ENCODE measurements at regions not wholly inside any gene's neighbourhood (a gene's known extent, or its start where the extent isn't known, plus 50 kb on each side); places are given as distances from the start of the nearest gene placed in this dataset.

- DNase-seq: no peak
Measured at GRCh38 chr9:13524245-13524644, 244.8 kb upstream of the MPDZ start.

DNA sequence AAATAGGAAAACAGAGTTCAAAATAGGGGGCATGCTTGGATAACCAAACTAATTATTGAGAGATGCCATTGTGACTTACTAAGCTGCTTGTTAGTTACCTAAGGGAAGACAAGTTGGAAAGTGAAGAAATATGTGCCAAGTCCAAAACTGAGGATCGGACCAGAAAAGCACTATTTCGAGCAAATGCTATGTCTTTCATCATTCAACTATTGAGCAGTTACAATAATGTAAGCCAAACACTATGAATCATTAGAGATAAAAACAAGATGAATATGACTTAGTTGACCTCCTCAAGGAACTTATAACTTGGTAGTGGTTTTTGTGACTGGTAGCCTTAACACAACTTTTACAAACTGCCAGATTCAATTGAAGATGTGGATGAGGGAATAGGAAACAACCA, 240.6 kb upstream of the MPDZ start:
- no peak for DNase-seq

GRCh38 chr9:13513716-13514444, 234.4 kb upstream of the MPDZ start:
- no peak for DNase-seq

GRCh38 chr9:13513286-13513685, 233.8 kb upstream of the MPDZ start:
- no peak for DNase-seq

- no peak for DNase-seq
Measured at GRCh38 chr9:13508681-13509080, 229.2 kb upstream of the MPDZ start.

GRCh38 chr9:13508086-13508485, 228.6 kb upstream of the MPDZ start:
- DNase-seq: no peak

GRCh38 chr9:13505797-13506196, 226.3 kb upstream of the MPDZ start:
- DNase-seq: no peak

DNA sequence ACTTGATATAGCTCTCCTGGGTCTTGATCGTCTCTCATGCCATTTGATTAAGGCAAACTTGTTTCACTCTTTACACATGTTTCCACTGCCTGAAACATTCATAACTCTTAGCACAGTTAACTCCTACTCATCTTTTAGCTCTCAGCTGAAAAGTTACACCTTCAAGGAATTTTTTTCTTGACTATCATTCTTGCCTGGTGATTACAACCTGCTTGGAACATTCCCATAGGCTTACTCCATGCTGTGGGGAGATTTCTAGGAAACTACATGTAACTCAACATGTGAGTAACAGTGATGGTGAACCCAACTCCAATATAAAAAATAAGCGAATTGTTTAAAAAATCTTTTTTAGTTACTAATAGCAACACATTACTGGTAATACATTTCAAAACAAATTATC, 224.1 kb upstream of the MPDZ start:
- DNase-seq: no peak

GRCh38 chr9:13502484-13502883, 223.0 kb upstream of the MPDZ start:
- DNase-seq: no peak

- no peak for DNase-seq
Measured at GRCh38 chr9:13501018-13501417, 221.5 kb upstream of the MPDZ start.

- DNase-seq: no peak
Measured at GRCh38 chr9:13500034-13500433, 220.5 kb upstream of the MPDZ start.

- no peak for DNase-seq
Measured at GRCh38 chr9:13493697-13494096, 214.2 kb upstream of the MPDZ start.

DNA sequence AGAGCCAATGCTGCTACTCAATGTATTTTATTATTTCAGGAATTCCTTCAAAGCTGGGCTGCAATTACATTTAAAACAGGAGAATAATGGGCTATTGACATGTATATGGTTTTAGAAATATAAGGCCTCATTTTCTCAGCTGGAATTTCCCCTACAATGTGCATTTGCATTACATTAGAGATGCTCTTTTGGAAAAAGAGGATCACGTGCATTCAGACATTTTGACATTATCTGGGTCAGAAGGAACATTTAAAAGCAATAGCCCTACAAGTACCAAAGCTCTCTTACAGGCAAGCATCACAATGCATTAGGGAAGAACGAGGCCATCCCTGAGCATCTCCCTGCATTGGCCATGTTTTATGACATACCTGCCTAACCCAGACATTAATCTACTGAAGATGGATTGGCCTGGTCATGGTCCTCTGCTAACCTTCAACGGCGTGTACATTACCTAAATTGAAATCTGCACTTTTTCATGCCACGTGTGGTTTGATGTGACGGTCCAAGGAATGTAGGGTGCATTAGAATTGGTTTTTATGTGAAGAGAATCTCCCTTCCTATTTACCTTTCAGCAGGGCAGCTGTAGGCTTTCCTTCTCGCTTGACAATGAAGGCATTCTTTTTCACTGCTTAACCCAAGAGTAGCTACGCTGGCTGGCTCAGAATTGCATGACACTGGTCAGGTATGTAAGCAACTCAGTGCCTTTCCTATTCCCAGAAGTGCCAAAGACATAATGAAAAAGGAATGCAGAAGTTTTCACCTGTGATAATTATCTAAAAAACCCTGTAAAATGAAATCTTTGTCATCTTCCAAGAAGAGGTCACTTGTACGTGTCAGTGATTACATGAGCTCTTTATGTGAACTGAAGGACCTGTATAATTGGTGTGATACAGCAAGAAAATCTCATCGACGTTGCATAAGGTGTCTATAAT, 212.3 kb upstream of the MPDZ start:
- DNase-seq: no peak

- no peak for DNase-seq
Measured at GRCh38 chr9:13491138-13491492, 211.6 kb upstream of the MPDZ start.

GRCh38 chr9:13487936-13488335, 208.4 kb upstream of the MPDZ start:
- DNase-seq: no peak

GRCh38 chr9:13487498-13487897, 208.0 kb upstream of the MPDZ start:
- DNase-seq: no peak

- DNase-seq: no peak
Measured at GRCh38 chr9:13487071-13487470, 207.6 kb upstream of the MPDZ start.

DNA sequence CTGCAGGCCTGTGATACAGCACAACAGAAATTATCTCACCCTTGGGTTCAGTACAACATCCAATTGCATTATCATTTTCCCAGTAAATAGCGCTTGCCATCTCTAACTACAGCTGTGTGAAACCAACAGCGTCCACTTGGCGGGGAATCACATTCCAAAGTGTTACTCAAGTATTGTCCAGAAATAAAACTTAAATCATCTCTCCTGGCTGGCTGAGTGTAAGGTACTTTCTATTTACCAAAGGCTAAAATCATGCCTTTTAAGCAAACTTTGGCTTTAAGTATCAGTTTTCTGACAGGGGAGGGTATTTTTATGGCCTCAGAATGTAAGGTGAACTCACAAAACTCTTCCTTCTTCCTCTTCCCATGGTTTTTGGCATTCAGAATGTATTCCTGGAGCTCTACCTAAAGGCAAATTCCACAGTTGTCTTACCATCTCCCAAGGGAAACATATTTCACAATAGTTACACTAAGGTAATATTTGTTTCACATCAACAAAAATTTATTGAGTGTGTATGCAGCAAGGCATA, 205.6 kb upstream of the MPDZ start:
- DNase-seq: no peak

- DNase-seq: no peak
Measured at GRCh38 chr9:13484186-13484585, 204.7 kb upstream of the MPDZ start.

- no peak for DNase-seq
Measured at GRCh38 chr9:13481274-13481673, 201.8 kb upstream of the MPDZ start.

GRCh38 chr9:13480693-13481092, 201.2 kb upstream of the MPDZ start:
- no peak for DNase-seq

DNA sequence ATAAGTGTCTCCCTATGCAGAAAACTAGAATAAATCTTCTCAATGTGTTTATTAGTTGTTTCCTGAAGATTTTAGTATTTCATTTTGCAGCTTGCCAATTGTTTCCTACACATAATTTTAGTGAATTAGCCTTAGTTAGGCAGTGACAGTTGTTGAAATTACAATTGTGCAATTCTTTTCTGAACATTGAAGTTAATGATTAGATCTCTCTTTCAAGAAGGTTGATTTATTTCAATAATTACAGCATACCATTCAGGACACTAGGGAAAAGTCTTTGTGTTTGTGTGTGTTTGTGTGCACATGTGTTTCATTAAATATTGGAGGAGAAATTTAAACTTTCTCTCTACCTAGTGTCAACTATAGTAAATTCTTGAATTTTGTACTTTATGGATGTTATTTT, 199.6 kb upstream of the MPDZ start:
- DNase-seq: no peak

DNA sequence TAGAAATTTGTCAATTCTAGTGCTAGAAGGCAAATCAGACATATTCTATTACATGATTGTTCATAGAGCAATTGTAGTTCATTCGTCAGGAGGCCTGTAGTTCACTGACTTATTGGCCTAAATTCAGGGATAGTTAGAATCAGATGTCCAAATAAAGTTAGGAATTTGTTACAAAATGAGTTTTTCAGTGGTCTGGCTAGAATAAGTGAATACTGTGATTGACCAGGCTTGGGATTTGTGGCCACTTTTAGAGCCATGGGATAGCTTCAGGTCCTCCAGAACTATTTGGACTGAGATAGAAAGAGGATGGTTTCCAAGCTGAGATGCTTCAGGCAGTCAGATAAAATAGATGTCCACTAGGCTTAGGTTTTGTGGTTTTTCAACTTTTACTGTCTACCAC, 199.1 kb upstream of the MPDZ start:
- no peak for DNase-seq

DNA sequence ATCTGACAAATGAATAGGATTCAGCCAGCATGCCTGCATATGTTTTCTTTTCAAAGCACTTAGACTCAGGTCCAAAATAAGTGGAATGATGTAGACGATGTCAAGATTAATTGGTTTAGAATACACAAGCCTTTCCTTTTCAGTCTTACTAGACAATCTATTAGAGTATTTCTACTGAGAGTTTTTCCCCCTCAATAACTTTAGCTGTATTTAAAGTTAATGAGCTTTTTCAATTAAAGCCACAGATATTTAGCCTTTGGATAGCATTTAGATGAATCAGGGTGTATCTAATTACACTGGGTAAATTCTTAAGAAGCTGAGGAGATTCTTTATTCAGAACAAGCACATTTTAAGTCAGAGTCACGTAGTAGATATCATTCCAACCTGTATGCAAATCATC, 198.7 kb upstream of the MPDZ start:
- DNase-seq: no peak
